GM18505 (cell line): ENCODE measurements at regions not wholly inside any gene's neighbourhood (a gene's known extent, or its start where the extent isn't known, plus 50 kb on each side); places are given as distances from the start of the nearest gene placed in this dataset.

ENCODE experiments used
- ATAC-seq: cut with Tn5 transposase; IDR thresholded peaks from one replicate; pipeline ENCODE4 v1.9.1; 2021; ENCODE audit not compliant: unreplicated experiment
- POLR2A ChIP-seq: IDR thresholded peaks from 4 replicates; pipeline ENCODE4 v1.6.1; 2011; ENCODE audit warnings: borderline replicate concordance; ENCODE audit not compliant: insufficient read depth, insufficient read length; ENCODE audit errors: extremely low read depth

- no peak for TF ChIP-seq POLR2A
- no peak for ATAC-seq
Measured at GRCh38 chrX:113966791-113967190, 617.1 kb upstream of the HTR2C start.

- no peak for ATAC-seq
- no peak for TF ChIP-seq POLR2A
Measured at GRCh38 chrX:113962343-113962742, 621.5 kb upstream of the HTR2C start.

- ATAC-seq, result no peak
- TF ChIP-seq POLR2A, result no peak
Measured at GRCh38 chrX:113959912-113960626, 623.8 kb upstream of the HTR2C start.

- ATAC-seq, result no peak
- TF ChIP-seq POLR2A, result no peak
Measured at GRCh38 chrX:113956936-113957335, 627.0 kb upstream of the HTR2C start.

- ATAC-seq, result no peak
- TF ChIP-seq POLR2A, result no peak
Measured at GRCh38 chrX:113954297-113954696, 629.6 kb upstream of the HTR2C start.

DNA sequence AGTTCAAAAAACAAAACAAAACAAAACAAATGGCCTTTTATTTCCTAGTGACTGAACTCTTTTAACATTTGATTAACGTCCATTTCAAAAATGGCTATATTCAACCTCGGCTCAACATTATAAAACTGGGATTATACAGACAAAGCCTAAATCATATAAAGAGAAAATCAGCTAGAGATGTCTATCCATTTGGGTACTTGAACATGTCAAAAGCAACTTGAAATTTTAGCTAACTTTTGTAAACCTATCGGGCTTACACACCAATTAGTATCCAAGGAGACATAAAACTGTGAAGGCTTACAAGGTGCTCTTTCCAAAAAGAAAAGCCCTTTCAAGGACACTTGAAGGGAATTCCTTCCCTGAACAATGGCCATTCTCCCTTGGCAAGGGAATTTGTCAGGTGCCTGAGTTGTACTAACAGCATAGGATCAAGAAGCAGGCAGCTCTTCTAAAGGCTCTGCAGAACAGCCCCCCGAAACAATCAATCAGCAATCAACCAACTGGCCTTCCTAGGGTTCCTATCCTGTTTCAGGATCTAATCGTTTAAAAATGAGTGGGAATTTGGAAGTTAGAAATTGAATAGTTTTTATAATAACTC, 633.7 kb upstream of the HTR2C start:
- no peak for ATAC-seq
- no peak for TF ChIP-seq POLR2A

GRCh38 chrX:113947548-113947947, 636.3 kb upstream of the HTR2C start:
- no peak for TF ChIP-seq POLR2A
- no peak for ATAC-seq

- TF ChIP-seq POLR2A, result no peak
- ATAC-seq, result no peak
Measured at GRCh38 chrX:113935518-113935917, 648.4 kb upstream of the HTR2C start.

- no peak for ATAC-seq
- no peak for TF ChIP-seq POLR2A
Measured at GRCh38 chrX:113933931-113934330, 650.0 kb upstream of the HTR2C start.

GRCh38 chrX:113929004-113929403, 654.9 kb upstream of the HTR2C start:
- no peak for TF ChIP-seq POLR2A
- no peak for ATAC-seq

GRCh38 chrX:113920661-113921060, 663.2 kb upstream of the HTR2C start:
- TF ChIP-seq POLR2A, result no peak
- ATAC-seq, result no peak

- ATAC-seq, result no peak
- TF ChIP-seq POLR2A, result no peak
Measured at GRCh38 chrX:113919387-113919786, 664.5 kb upstream of the HTR2C start.

GRCh38 chrX:113906168-113906567, 677.7 kb upstream of the HTR2C start:
- ATAC-seq, result no peak
- no peak for TF ChIP-seq POLR2A

DNA sequence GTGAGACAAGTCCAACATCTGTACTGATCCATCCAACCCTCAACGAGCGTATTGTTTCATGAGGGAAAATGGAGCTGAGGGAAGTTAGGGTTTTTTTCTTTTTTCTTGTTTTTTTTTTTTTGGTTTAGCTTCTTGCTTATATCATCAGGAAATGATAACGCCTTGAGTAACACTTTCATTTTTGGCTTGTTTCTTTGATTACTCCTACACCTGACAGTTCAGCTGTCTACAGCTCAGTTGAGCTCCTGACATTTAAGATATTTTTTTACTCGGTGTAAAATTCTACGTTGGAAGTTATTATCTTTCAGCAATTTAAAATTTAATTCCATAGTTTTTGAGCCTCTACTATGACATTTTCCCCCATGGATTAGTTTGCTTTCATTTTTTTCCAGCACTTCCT, 691.0 kb upstream of the HTR2C start:
- ATAC-seq, result no peak
- TF ChIP-seq POLR2A, result no peak
